ENCODE measurements at regions not wholly inside any gene's neighbourhood (a gene's known extent, or its start where the extent isn't known, plus 50 kb on each side); places are given as distances from the start of the nearest gene placed in this dataset.

DNA sequence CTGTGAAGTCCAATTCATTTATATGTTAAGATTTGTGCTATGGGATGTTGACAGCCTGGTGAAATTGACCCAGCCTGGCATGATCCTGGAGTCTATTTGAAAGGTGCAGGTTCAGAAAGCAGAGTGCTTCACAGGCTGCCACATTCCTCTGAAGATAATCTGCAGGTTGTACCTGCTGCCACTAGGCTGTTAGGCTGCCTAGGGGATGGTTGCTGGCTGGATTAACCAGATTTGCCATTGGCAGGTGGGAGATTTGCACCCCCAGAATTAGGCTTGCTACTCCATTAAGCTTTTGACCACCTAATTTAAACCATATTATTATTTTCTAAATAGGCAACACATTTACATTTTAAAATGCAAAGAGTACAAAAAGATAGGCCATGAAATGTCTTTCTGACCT, 85.8 kb upstream of the RASGRP1 start:
- TF ChIP-seq GATA2 (IDR thresholded peaks at IDR 0.05; ENCODE audit: low read depth, low read length), result no peak
- no peak for TF ChIP-seq GATA3 (IDR thresholded peaks at IDR 0.05; ENCODE audit: low read depth, low read length)

Data from SH-SY5Y (cell line).